Gastroesophageal sphincter (tissue), 4 donors: ENCODE measurements at regions not wholly inside any gene's neighbourhood (a gene's known extent, or its start where the extent isn't known, plus 50 kb on each side); places are given as distances from the start of the nearest gene placed in this dataset.

ENCODE experiments used
- ATAC-seq: fragments of 150-250 bp; one replicate; pipeline ENCODE4 v1.9.1; 2016; ENCODE audit warnings: mild to moderate bottlenecking, moderate library complexity
- H3K27ac ChIP-seq, 4 donors: fragments of 200-600 bp; sonication (generic) in 3 of 4; 1 replicate in 3 of 4; 2 replicates in 1 of 4; pipeline ENCODE4 v1.5.1; 2016 to 2019
- H3K27me3 ChIP-seq: fragments of 200-600 bp; sonication (generic); one replicate; pipeline ENCODE4 v1.5.1; 2019
- H3K36me3 ChIP-seq, 2 donors: fragments of 200-600 bp; sonication (generic); one replicate each; pipeline ENCODE4 v1.5.1; 2019; ENCODE audit warnings: control low read depth in 1 of 2
- H3K4me1 ChIP-seq, 3 donors: fragments of 200-600 bp; sonication (generic); 1 replicate in 2 of 3; 2 replicates in 1 of 3; pipeline ENCODE4 v1.5.1; 2016 to 2019; ENCODE audit warnings: control low read depth in 2 of 3
- H3K4me3 ChIP-seq, 2 donors: fragments of 200-600 bp; sonication (generic); one replicate each; pipeline ENCODE4 v1.5.1; 2019; ENCODE audit warnings: mild to moderate bottlenecking in 1 of 2, moderate library complexity in 1 of 2
- H3K9me3 ChIP-seq, 3 donors: fragments of 200-600 bp; sonication (generic); one replicate each; pipeline ENCODE4 v1.5.1; 2017 to 2019; ENCODE audit warnings: control low read depth in 2 of 3
- CTCF ChIP-seq, 4 experiments: fragments of 200-600 bp in 2 of 4; fragments of 450-650 bp in 2 of 4; sonication (generic) in 1 of 4; IDR thresholded peaks; one replicate each; pipeline ENCODE4 v1.5.1; 2017 to 2019; ENCODE audit warnings: antibody characterized with exemption in 4 of 4, mild to moderate bottlenecking in 2 of 4, moderate library complexity in 2 of 4
- EP300 ChIP-seq: sonication (generic); formaldehyde crosslinking; IDR thresholded peaks from one replicate; pipeline ENCODE4 v1.6.1; 2017; ENCODE audit warnings: antibody characterized with exemption, mild to moderate bottlenecking
- POLR2A ChIP-seq, 2 donors: fragments of 450-650 bp; IDR thresholded peaks; one replicate each; pipeline ENCODE4 v1.6.1; 2017; ENCODE audit warnings: antibody characterized with exemption in 2 of 2, mild to moderate bottlenecking in 2 of 2, moderate library complexity in 1 of 2
- POLR2AphosphoS5 ChIP-seq: sonication (generic); formaldehyde crosslinking; IDR thresholded peaks from one replicate; pipeline ENCODE4 v1.6.1; 2017; ENCODE audit warnings: antibody characterized with exemption
- WGBS, 2 donors: methylation state at CpG; one replicate each; pipeline ENCODE4 v1.1.5; 2018; ENCODE audit warnings: low coverage in 1 of 2; 5-methylcytosine and 5-hydroxymethylcytosine counted together

- Histone ChIP-seq H3K9me3 (no peaks in the 10 kb centered on the region), H3K27ac (no peak overlapping the region), H3K4me1 (no peaks in the 10 kb centered on the region), H3K27me3 (no peaks in the 10 kb centered on the region), H3K4me3 (no peak overlapping the region), H3K36me3 (no peaks in the 10 kb centered on the region)
- no peak for ATAC-seq
- TF ChIP-seq POLR2AphosphoS5 (no peak), EP300 (no peak), POLR2A (IDR thresholded peaks at IDR 0.05) (no peak), CTCF (IDR thresholded peaks at IDR 0.05) (no peak)
- WGBS, 2 donors = 70 to 83% methylated on average over 2 to 3 of the region's 3 CpGs
Measured at GRCh38 chr1:177701654-177702353, 268.1 kb downstream of the SEC16B start.

GRCh38 chr1:177700856-177701255 is 269.0 kb downstream of the SEC16B start:
- 78% methylated on average over 5 of the region's 5 CpGs; no CpG with 5 or more reads in 1 of the 2 donors for WGBS, 2 donors
- Histone ChIP-seq H3K27ac (no peak overlapping the region), H3K9me3 (no peaks in the 10 kb centered on the region), H3K4me1 (no peaks in the 10 kb centered on the region), H3K27me3 (no peaks in the 10 kb centered on the region), H3K4me3 (no peak overlapping the region), H3K36me3 (no peaks in the 10 kb centered on the region)
- no peak for ATAC-seq
- no peak for TF ChIP-seq POLR2A (IDR thresholded peaks at IDR 0.05)
- no peak for TF ChIP-seq EP300
- no peak for TF ChIP-seq POLR2AphosphoS5
- no peak for TF ChIP-seq CTCF (IDR thresholded peaks at IDR 0.05)

GRCh38 chr1:177690996-177691395 is 278.9 kb downstream of the SEC16B start:
- Histone ChIP-seq H3K27me3 (no peaks in the 10 kb centered on the region), H3K4me1 (no peaks in the 10 kb centered on the region), H3K27ac (no peak overlapping the region), H3K36me3 (no peaks in the 10 kb centered on the region), H3K4me3 (no peak overlapping the region), H3K9me3 (peaks cover 0 to 10% (median 0%) of the 10 kb centered on the region in 3 donors)
- TF ChIP-seq POLR2A (IDR thresholded peaks at IDR 0.05) (no peak), CTCF (IDR thresholded peaks at IDR 0.05) (no peak), EP300 (no peak), POLR2AphosphoS5 (no peak)
- ATAC-seq = no peak

- WGBS, 2 donors = 37 to 44% methylated on average over 3 of the region's 3 CpGs
- ATAC-seq = no peak
- no peaks in the 10 kb centered on the region for H3K27me3 ChIP-seq
- no peaks in the 10 kb centered on the region for H3K4me1 ChIP-seq
- H3K9me3 ChIP-seq = peaks cover 0 to 5% (median 0%) of the 10 kb centered on the region in 3 donors
- TF ChIP-seq POLR2AphosphoS5 = no peak
- no peak for TF ChIP-seq CTCF (IDR thresholded peaks at IDR 0.05)
- TF ChIP-seq EP300 = no peak
- no peak for TF ChIP-seq POLR2A (IDR thresholded peaks at IDR 0.05)
- H3K4me3 ChIP-seq = no peak overlapping the region
- no peak overlapping the region for H3K27ac ChIP-seq
- H3K36me3 ChIP-seq = no peaks in the 10 kb centered on the region
Measured at GRCh38 chr1:177687544-177687943, 282.3 kb downstream of the SEC16B start.

- WGBS, 2 donors = 29% methylated on average over 1 of the region's 1 CpG; no CpG with 5 or more reads in 1 of the 2 donors
- Histone ChIP-seq H3K4me1 (no peaks in the 10 kb centered on the region), H3K27me3 (no peaks in the 10 kb centered on the region), H3K27ac (no peak overlapping the region), H3K4me3 (no peak overlapping the region), H3K9me3 (no peaks in the 10 kb centered on the region), H3K36me3 (no peaks in the 10 kb centered on the region)
- no peak for ATAC-seq
- TF ChIP-seq EP300 = no peak
- no peak for TF ChIP-seq POLR2A (IDR thresholded peaks at IDR 0.05)
- TF ChIP-seq POLR2AphosphoS5 = no peak
Measured at GRCh38 chr1:177686933-177687332, 282.9 kb downstream of the SEC16B start.
